ENCODE measurements at regions not wholly inside any gene's neighbourhood (a gene's known extent, or its start where the extent isn't known, plus 50 kb on each side); places are given as distances from the start of the nearest gene placed in this dataset.

- Histone ChIP-seq H3K9me3 (ENCODE audit: low read length) (no peaks in the 10 kb centered on the region), H3K79me2 (ENCODE audit: insufficient read depth, low read depth, low read length) (no peaks in the 10 kb centered on the region), H3K36me3 (ENCODE audit: insufficient read depth, low read length) (no peaks in the 10 kb centered on the region), H3K4me1 (ENCODE audit: insufficient read depth, low read length, poor library complexity, severe bottlenecking) (no peaks in the 10 kb centered on the region), H4K20me1 (ENCODE audit: insufficient read depth, low read length) (no peaks in the 10 kb centered on the region), H2AFZ (ENCODE audit: low read length) (no peak overlapping the region), H3K9me2 (ENCODE audit: insufficient read depth, low read length) (no peaks in the 10 kb centered on the region), H3K27ac (ENCODE audit: low read depth, low read length, poor library complexity, severe bottlenecking) (no peak overlapping the region), H3K4me3 (ENCODE audit: low read depth, low read length, poor library complexity, severe bottlenecking) (no peak overlapping the region), H3K4me2 (ENCODE audit: low read length) (no peak overlapping the region)
- ChIA-PET CTCF (ENCODE audit: unreplicated experiment) (no interaction called here), POLR2A (no interaction called here)
- TF ChIP-seq, protein P1, sequence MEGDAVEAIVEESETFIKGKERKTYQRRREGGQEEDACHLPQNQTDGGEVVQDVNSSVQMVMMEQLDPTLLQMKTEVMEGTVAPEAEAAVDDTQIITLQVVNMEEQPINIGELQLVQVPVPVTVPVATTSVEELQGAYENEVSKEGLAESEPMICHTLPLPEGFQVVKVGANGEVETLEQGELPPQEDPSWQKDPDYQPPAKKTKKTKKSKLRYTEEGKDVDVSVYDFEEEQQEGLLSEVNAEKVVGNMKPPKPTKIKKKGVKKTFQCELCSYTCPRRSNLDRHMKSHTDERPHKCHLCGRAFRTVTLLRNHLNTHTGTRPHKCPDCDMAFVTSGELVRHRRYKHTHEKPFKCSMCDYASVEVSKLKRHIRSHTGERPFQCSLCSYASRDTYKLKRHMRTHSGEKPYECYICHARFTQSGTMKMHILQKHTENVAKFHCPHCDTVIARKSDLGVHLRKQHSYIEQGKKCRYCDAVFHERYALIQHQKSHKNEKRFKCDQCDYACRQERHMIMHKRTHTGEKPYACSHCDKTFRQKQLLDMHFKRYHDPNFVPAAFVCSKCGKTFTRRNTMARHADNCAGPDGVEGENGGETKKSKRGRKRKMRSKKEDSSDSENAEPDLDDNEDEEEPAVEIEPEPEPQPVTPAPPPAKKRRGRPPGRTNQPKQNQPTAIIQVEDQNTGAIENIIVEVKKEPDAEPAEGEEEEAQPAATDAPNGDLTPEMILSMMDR (conservative IDR thresholded peaks at IDR 0.05; ENCODE audit: low read length): no peak
- TF ChIP-seq EZH2phosphoT487 (IDR thresholded peaks at IDR 0.05; ENCODE audit: borderline replicate concordance, low read depth, low read length): no peak
- no TSS peak for BruUV-seq (replicated peaks)
- no peak for DNase-seq (ENCODE audit: low spot score)
- intact Hi-C loops (cut with micrococcal nuclease; ENCODE audit: unreplicated experiment): no loop called here
Measured at GRCh38 chr9:96062854-96063253, 187.4 kb downstream of the ERCC6L2 start.

DNA sequence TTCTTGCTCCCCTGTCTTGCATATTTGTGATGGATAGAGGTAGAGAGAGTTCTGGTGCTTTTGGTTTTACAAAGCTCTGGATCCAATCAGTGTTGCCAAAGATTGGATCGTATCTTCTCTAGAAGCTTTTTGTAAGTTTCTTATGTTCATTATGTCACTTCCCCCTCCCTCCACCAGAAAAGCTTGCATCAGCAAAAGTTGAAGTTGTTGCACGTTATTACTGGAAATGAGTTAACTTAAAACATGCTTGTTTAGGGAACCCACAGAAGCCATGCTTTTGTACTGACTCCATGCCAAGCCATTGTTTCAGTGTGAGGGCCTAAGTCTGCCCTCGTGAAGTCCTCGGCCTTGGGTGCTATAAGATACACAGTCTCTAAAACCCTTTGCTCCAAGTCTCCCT is 186.5 kb downstream of the ERCC6L2 start:
- intact Hi-C loops (cut with micrococcal nuclease; ENCODE audit: unreplicated experiment): no loop called here
- no peak overlapping the region for H2AFZ ChIP-seq (ENCODE audit: low read length)

DNA sequence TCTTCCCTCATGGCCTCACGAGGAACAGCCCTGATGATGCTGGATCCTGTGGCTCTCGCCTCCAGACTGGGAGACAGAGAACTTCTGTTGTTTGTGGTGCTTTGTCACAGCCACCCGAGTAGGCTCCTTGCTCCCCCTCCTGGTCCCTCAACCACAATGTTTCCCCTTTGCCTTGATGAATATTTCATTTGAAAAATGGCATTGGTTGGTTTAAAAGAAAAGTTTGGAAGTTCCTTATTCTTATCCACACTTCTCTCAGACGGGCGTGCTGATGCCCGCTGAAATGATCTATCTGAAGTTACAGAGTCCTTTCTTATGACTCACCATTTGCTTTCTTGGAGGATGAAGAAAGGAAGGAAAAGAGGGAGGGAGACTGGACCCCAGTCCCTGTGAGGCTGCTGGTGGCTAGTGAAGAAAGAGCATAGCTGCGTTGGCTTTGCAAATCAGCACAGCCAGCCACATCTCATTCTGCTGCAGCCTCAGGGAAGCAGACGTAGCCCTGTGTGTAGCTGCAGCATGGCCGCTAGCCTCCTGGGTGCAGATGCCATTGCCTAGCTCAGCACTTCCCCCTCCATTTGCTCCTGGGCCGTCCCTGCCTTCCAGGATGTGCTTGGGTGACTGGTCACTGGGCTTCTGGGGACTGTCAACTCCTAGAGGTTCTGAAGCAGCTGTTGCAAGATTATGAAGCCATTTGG is 185.9 kb downstream of the ERCC6L2 start:
- TF ChIP-seq, protein P1 (conservative IDR thresholded peaks at IDR 0.05; ENCODE audit: low read length): peak; percentile 58
- no peak for TF ChIP-seq EZH2phosphoT487 (IDR thresholded peaks at IDR 0.05; ENCODE audit: borderline replicate concordance, low read depth, low read length)
- no peak overlapping the region for H3K4me2 ChIP-seq (ENCODE audit: low read length)
- H3K4me3 ChIP-seq (ENCODE audit: low read depth, low read length, poor library complexity, severe bottlenecking): no peak overlapping the region
- intact Hi-C loops (cut with micrococcal nuclease; ENCODE audit: unreplicated experiment): no loop called here
- H3K27ac ChIP-seq (ENCODE audit: low read depth, low read length, poor library complexity, severe bottlenecking): no peak overlapping the region
- POLR2A ChIA-PET: no interaction called here
- no peaks in the 10 kb centered on the region for H4K20me1 ChIP-seq (ENCODE audit: insufficient read depth, low read length)
- H2AFZ ChIP-seq (ENCODE audit: low read length): no peak overlapping the region
- H3K36me3 ChIP-seq (ENCODE audit: insufficient read depth, low read length): no peaks in the 10 kb centered on the region
- H3K4me1 ChIP-seq (ENCODE audit: insufficient read depth, low read length, poor library complexity, severe bottlenecking): no peaks in the 10 kb centered on the region
- H3K9me2 ChIP-seq (ENCODE audit: insufficient read depth, low read length): no peaks in the 10 kb centered on the region
- no TSS peak for BruUV-seq (replicated peaks)
- CTCF ChIA-PET (ENCODE audit: unreplicated experiment): no interaction called here
- H3K79me2 ChIP-seq (ENCODE audit: insufficient read depth, low read depth, low read length): no peaks in the 10 kb centered on the region
- no peaks in the 10 kb centered on the region for H3K9me3 ChIP-seq (ENCODE audit: low read length)
- no peak for DNase-seq (ENCODE audit: low spot score)

More for the DNA sequence above, 186.5 kb downstream of the ERCC6L2 start:
- Histone ChIP-seq H3K36me3 (ENCODE audit: insufficient read depth, low read length) (no peaks in the 10 kb centered on the region), H3K9me2 (ENCODE audit: insufficient read depth, low read length) (no peaks in the 10 kb centered on the region), H3K4me2 (ENCODE audit: low read length) (no peak overlapping the region), H4K20me1 (ENCODE audit: insufficient read depth, low read length) (no peaks in the 10 kb centered on the region), H3K4me1 (ENCODE audit: insufficient read depth, low read length, poor library complexity, severe bottlenecking) (no peaks in the 10 kb centered on the region), H3K79me2 (ENCODE audit: insufficient read depth, low read depth, low read length) (no peaks in the 10 kb centered on the region), H3K9me3 (ENCODE audit: low read length) (no peaks in the 10 kb centered on the region), H3K4me3 (ENCODE audit: low read depth, low read length, poor library complexity, severe bottlenecking) (no peak overlapping the region), H3K27ac (ENCODE audit: low read depth, low read length, poor library complexity, severe bottlenecking) (no peak overlapping the region)
- no TSS peak for BruUV-seq (replicated peaks)
- POLR2A ChIA-PET: no interaction called here
- TF ChIP-seq, protein P1 (conservative IDR thresholded peaks at IDR 0.05; ENCODE audit: low read length): no peak
- no peak for TF ChIP-seq EZH2phosphoT487 (IDR thresholded peaks at IDR 0.05; ENCODE audit: borderline replicate concordance, low read depth, low read length)
- CTCF ChIA-PET (ENCODE audit: unreplicated experiment): no interaction called here
- no peak for DNase-seq (ENCODE audit: low spot score)
